ENCODE measurements at regions not wholly inside any gene's neighbourhood (a gene's known extent, or its start where the extent isn't known, plus 50 kb on each side); places are given as distances from the start of the nearest gene placed in this dataset.

DNA sequence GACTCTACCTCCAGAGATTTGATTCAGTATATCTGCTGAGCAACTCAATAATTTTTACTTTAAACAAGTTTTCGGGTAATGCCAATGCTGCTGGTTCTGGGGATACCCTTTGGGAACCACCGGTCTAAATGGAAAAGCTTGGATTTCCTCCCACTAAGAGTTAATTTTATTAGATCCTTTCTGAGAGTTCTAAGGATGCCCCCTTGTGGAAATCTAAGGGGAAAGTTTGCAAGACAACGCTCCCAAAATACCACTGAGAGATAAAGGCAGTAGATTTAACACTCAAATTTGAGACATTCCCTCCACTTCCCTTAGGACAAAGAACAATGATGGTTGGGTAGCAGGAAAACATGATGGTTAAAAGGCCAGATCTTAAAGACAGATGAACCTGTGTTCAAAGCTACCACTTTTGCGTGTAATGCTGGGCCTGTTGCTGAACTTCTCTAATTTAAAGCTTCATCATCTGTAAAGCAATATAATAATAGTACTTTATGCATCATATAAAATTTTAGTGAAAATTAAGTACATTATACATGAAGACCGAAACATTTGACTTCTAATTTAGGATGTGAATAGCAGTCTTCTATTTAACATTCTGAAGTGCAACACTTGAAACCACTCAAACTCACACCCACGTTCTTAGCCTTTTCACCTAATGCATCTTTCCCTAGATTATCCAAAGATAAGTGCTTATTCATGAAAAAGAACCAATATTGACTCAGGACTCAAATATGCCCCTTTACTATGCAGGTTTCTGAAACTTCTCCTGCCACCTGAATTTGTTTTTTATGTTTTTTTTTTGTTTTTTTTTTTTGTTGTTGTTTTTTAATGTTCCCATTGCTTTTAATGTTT is 110.1 kb upstream of the LUZP2 start:
- TF ChIP-seq, protein P1, sequence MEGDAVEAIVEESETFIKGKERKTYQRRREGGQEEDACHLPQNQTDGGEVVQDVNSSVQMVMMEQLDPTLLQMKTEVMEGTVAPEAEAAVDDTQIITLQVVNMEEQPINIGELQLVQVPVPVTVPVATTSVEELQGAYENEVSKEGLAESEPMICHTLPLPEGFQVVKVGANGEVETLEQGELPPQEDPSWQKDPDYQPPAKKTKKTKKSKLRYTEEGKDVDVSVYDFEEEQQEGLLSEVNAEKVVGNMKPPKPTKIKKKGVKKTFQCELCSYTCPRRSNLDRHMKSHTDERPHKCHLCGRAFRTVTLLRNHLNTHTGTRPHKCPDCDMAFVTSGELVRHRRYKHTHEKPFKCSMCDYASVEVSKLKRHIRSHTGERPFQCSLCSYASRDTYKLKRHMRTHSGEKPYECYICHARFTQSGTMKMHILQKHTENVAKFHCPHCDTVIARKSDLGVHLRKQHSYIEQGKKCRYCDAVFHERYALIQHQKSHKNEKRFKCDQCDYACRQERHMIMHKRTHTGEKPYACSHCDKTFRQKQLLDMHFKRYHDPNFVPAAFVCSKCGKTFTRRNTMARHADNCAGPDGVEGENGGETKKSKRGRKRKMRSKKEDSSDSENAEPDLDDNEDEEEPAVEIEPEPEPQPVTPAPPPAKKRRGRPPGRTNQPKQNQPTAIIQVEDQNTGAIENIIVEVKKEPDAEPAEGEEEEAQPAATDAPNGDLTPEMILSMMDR (IDR thresholded peaks at IDR 0.05; ENCODE audit: insufficient read depth, low read depth, low read length) = peak; percentile 60
- no peak for TF ChIP-seq EZH2 (IDR thresholded peaks at IDR 0.05; ENCODE audit: insufficient read depth, low read length)
